GM19372 (cell line): ENCODE measurements at regions not wholly inside any gene's neighbourhood (a gene's known extent, or its start where the extent isn't known, plus 50 kb on each side); places are given as distances from the start of the nearest gene placed in this dataset.

Experiments used
- ATAC-seq: cut with Tn5 transposase; IDR thresholded peaks from one replicate; pipeline ENCODE4 v1.9.1; 2021; ENCODE audit warnings: mild to moderate bottlenecking, low read depth, moderate library complexity; ENCODE audit not compliant: unreplicated experiment

GRCh38 chr9:28656727-28657126 is 1083.4 kb upstream of the C9orf72 start:
- no peak for ATAC-seq

- ATAC-seq = no peak
Measured at GRCh38 chr9:28661853-28662252, 1088.6 kb upstream of the C9orf72 start.

GRCh38 chr9:28662675-28663074 is 1089.4 kb upstream of the C9orf72 start:
- no peak for ATAC-seq

GRCh38 chr9:28668158-28668557 is 1094.9 kb upstream of the C9orf72 start:
- ATAC-seq = no peak

GRCh38 chr9:28671000-28671399 is 1097.7 kb upstream of the C9orf72 start:
- ATAC-seq = no peak

- no peak for ATAC-seq
Measured at GRCh38 chr9:28678097-28678496, 1104.8 kb upstream of the C9orf72 start.

GRCh38 chr9:28688172-28688571 is 1114.9 kb upstream of the C9orf72 start:
- ATAC-seq = no peak

- no peak for ATAC-seq
Measured at GRCh38 chr9:28692012-28692411, 1118.7 kb upstream of the C9orf72 start.

- no peak for ATAC-seq
Measured at GRCh38 chr9:28696960-28697359, 1123.7 kb upstream of the C9orf72 start.

GRCh38 chr9:28699632-28700031 is 1126.4 kb upstream of the C9orf72 start:
- ATAC-seq = no peak

GRCh38 chr9:28707616-28708015 is 1134.3 kb upstream of the C9orf72 start:
- ATAC-seq = no peak

- ATAC-seq = no peak
Measured at GRCh38 chr9:28714188-28714587, 1140.9 kb upstream of the C9orf72 start.

GRCh38 chr9:28718226-28718625 is 1144.9 kb upstream of the C9orf72 start:
- ATAC-seq = no peak

- ATAC-seq = no peak
Measured at GRCh38 chr9:28720746-28721145, 1147.5 kb upstream of the C9orf72 start.

- ATAC-seq = no peak
Measured at GRCh38 chr9:28730111-28730510, 1156.8 kb upstream of the C9orf72 start.

- no peak for ATAC-seq
Measured at GRCh38 chr9:28735738-28736342, 1162.6 kb upstream of the C9orf72 start.

GRCh38 chr9:28741459-28741858 is 1168.2 kb upstream of the C9orf72 start:
- ATAC-seq = no peak

GRCh38 chr9:28747351-28747985 is 1174.2 kb upstream of the C9orf72 start:
- no peak for ATAC-seq

- no peak for ATAC-seq
Measured at GRCh38 chr9:28750136-28750535, 1176.9 kb upstream of the C9orf72 start.

- no peak for ATAC-seq
Measured at GRCh38 chr9:28758341-28758740, 1185.1 kb upstream of the C9orf72 start.

GRCh38 chr9:28758971-28759370 is 1185.7 kb upstream of the C9orf72 start:
- no peak for ATAC-seq

- no peak for ATAC-seq
Measured at GRCh38 chr9:28762167-28762566, 1188.9 kb upstream of the C9orf72 start.
